Nephron progenitor cell (in vitro differentiated cells): ENCODE measurements at regions not wholly inside any gene's neighbourhood (a gene's known extent, or its start where the extent isn't known, plus 50 kb on each side); places are given as distances from the start of the nearest gene placed in this dataset.
A peak's percentile ranks its signal among the peaks of the same experiment; 100 is the strongest.

ENCODE experiments used
- DNase-seq: peaks from one replicate; pipeline ENCODE4 v3.0.0; 2021
- H3K27ac Mint-ChIP-seq: 2 replicates; pipeline ENCODE4 v1.8.0; 2021; ENCODE audit warnings: mild to moderate bottlenecking, moderate library complexity, mixed read lengths
- H3K27me3 Mint-ChIP-seq: 2 replicates; pipeline ENCODE4 v1.8.0; 2021; ENCODE audit warnings: mild to moderate bottlenecking, low read depth, mixed read lengths; ENCODE audit not compliant: poor library complexity
- H3K36me3 Mint-ChIP-seq: 2 replicates; pipeline ENCODE4 v1.8.0; 2021; ENCODE audit warnings: low read depth, mixed read lengths
- H3K4me1 Mint-ChIP-seq: 2 replicates; pipeline ENCODE4 v1.8.0; 2021; ENCODE audit warnings: mixed read lengths
- H3K4me3 Mint-ChIP-seq: 2 replicates; pipeline ENCODE4 v1.8.0; 2021; ENCODE audit warnings: mild to moderate bottlenecking, moderate library complexity, mixed read lengths
- H3K9me3 Mint-ChIP-seq: 2 replicates; pipeline ENCODE4 v1.8.0; 2021; ENCODE audit warnings: mild to moderate bottlenecking, moderate library complexity, mixed read lengths
- TF ChIP-seq, protein P1 (sequence below): fragments of 200-600 bp; sonication (generic); IDR thresholded peaks from 2 replicates; pipeline ENCODE4 v1.5.0; 2021; ENCODE audit warnings: antibody characterized with exemption

DNA sequence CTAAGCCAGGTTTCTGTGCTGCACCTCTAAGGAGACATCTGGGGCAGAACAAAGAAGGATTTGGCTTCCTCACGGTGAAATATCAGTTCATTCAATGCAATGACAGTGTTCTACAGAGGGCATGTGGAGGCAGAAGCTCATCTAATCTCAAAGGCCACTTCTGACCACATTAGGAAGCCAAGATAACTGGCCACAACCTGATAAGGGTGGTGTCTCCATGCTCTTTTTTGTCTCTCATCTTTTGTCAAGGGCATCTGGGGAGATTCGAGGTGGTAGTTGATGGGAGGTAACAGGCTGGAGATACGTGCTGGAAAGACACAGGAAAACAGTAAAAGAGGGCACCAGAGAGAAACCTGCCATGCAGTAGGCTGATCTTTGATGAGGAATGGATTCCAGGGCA, 303.9 kb downstream of the LRATD1 start:
- TF ChIP-seq, protein P1, sequence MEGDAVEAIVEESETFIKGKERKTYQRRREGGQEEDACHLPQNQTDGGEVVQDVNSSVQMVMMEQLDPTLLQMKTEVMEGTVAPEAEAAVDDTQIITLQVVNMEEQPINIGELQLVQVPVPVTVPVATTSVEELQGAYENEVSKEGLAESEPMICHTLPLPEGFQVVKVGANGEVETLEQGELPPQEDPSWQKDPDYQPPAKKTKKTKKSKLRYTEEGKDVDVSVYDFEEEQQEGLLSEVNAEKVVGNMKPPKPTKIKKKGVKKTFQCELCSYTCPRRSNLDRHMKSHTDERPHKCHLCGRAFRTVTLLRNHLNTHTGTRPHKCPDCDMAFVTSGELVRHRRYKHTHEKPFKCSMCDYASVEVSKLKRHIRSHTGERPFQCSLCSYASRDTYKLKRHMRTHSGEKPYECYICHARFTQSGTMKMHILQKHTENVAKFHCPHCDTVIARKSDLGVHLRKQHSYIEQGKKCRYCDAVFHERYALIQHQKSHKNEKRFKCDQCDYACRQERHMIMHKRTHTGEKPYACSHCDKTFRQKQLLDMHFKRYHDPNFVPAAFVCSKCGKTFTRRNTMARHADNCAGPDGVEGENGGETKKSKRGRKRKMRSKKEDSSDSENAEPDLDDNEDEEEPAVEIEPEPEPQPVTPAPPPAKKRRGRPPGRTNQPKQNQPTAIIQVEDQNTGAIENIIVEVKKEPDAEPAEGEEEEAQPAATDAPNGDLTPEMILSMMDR = no peak
- no peak overlapping the region for H3K27ac Mint-ChIP-seq

GRCh38 chr2:14937336-14937735, 304.8 kb downstream of the LRATD1 start:
- H3K36me3 Mint-ChIP-seq = peaks cover 10% of the 10 kb centered on the region
- DNase-seq = no peak
- no peak overlapping the region for H3K4me3 Mint-ChIP-seq
- H3K27me3 Mint-ChIP-seq = no peaks in the 10 kb centered on the region
- H3K9me3 Mint-ChIP-seq = peaks cover 34% of the 10 kb centered on the region
- H3K4me1 Mint-ChIP-seq = no peaks in the 10 kb centered on the region
- TF ChIP-seq, protein P1 = no peak
- no peak overlapping the region for H3K27ac Mint-ChIP-seq

More for the DNA sequence above, 303.9 kb downstream of the LRATD1 start:
- Mint-ChIP-seq H3K36me3 (peaks cover 10% of the 10 kb centered on the region), H3K4me3 (no peak overlapping the region), H3K27me3 (no peaks in the 10 kb centered on the region), H3K9me3 (peaks cover 32% of the 10 kb centered on the region), H3K4me1 (no peaks in the 10 kb centered on the region)
- DNase-seq = no peak

- no peak overlapping the region for H3K27ac Mint-ChIP-seq
- TF ChIP-seq, protein P1 = no peak
- H3K9me3 Mint-ChIP-seq = peaks cover 62% of the 10 kb centered on the region
- peaks cover 4% of the 10 kb centered on the region for H3K27me3 Mint-ChIP-seq
- H3K4me1 Mint-ChIP-seq = no peaks in the 10 kb centered on the region
- no peak for DNase-seq
- peaks cover 24% of the 10 kb centered on the region for H3K36me3 Mint-ChIP-seq
- no peak overlapping the region for H3K4me3 Mint-ChIP-seq
These were observed 308.7 kb downstream of the LRATD1 start for GRCh38 chr2:14941151-14941631.

- Mint-ChIP-seq H3K4me3 (no peak overlapping the region), H3K9me3 (peaks cover 54% of the 10 kb centered on the region), H3K4me1 (no peaks in the 10 kb centered on the region), H3K27ac (no peak overlapping the region), H3K27me3 (peaks cover 4% of the 10 kb centered on the region), H3K36me3 (peaks cover 15% of the 10 kb centered on the region)
- TF ChIP-seq, protein P1 = no peak
- no peak for DNase-seq
These were observed 310.5 kb downstream of the LRATD1 start for GRCh38 chr2:14942987-14943386.

DNA sequence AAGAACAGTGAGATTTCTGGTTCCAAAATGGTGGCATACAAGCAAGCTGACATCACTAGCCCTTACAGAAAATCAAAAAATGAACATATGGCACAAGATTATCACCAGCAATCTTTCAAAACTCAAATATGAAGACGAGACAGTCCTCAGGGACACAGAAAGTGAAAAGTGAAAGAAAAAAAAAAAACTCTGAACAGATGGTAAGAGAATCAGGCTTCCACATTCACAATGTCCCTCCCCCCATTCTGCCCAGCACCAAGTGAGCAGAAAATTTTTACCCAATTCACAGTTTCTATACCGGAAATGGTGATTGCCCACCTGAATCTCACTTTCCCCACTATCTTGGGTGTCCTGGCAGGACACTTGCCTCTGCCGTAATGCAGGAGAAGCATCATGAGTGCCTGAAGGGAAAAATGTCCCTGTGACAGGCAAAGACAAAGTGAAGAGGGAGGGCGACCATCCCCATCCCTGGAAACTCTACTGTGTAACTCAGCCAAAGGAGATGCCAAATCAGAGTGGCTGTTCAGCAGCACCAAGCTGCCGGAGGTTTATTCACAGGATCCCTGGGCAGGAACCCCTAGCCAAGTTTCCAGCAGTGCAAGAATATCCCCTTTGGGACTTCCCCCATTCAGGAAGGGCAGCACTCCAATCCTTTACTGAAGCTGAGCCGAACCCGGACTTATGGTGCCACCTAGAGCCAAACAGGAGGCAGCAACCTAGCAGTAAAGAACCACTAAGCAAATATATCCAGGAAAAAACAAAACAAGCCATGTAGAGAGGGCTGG, 312.2 kb downstream of the LRATD1 start:
- H3K27me3 Mint-ChIP-seq = peaks cover 6% of the 10 kb centered on the region
- TF ChIP-seq, protein P1 = peak; percentile 20
- H3K27ac Mint-ChIP-seq = no peak overlapping the region
- peak; percentile 11 for DNase-seq
- no peaks in the 10 kb centered on the region for H3K4me1 Mint-ChIP-seq
- H3K9me3 Mint-ChIP-seq = peaks cover 41% of the 10 kb centered on the region
- H3K36me3 Mint-ChIP-seq = peaks cover 15% of the 10 kb centered on the region
- H3K4me3 Mint-ChIP-seq = no peak overlapping the region
